GM19239 (cell line): ENCODE measurements at regions not wholly inside any gene's neighbourhood (a gene's known extent, or its start where the extent isn't known, plus 50 kb on each side); places are given as distances from the start of the nearest gene placed in this dataset.
"Not testable (repeated sequence)": the region's sequence is repeated elsewhere in the genome, so short reads cannot be mapped to it uniquely, and the experiment has no call there.

Experiments
- DNase-seq: peaks from one replicate; pipeline ENCODE4 v3.0.0; 2011; ENCODE audit warnings: low spot score; ENCODE audit not compliant: insufficient read length
- FAIRE-seq: peaks from 2 replicates; lab custom pipeline; 2011; peaks lifted over from hg19 to GRCh38; lab: Jason Lieb, UNC

GRCh38 chrX:65838674-65839073 lies 171.2 kb downstream of the MSN start:
- DNase-seq, result no peak
- FAIRE-seq, result no peak

GRCh38 chrX:65837875-65838549 lies 170.6 kb downstream of the MSN start:
- FAIRE-seq, result no peak

GRCh38 chrX:65831268-65831667 lies 163.8 kb downstream of the MSN start:
- no peak for DNase-seq
- peak; percentile 48 for FAIRE-seq

More at GRCh38 chrX:65837875-65838549, 170.6 kb downstream of the MSN start:
- DNase-seq, result no peak

- no peak for DNase-seq
- FAIRE-seq, result no peak
Measured at GRCh38 chrX:65828599-65828998, 161.1 kb downstream of the MSN start.

- FAIRE-seq, DNase-seq: not testable (repeated sequence)
Measured at GRCh38 chrX:65825226-65825625, 157.8 kb downstream of the MSN start.

- FAIRE-seq (peak; percentile 84), DNase-seq (no peak)
Measured at GRCh38 chrX:65821721-65822496, 154.5 kb downstream of the MSN start.

GRCh38 chrX:65819983-65820382 lies 152.5 kb downstream of the MSN start:
- not testable (repeated sequence) for DNase-seq, FAIRE-seq

GRCh38 chrX:65813245-65813644 lies 145.8 kb downstream of the MSN start:
- DNase-seq (no peak), FAIRE-seq (no peak)

- DNase-seq, result no peak
- peak; percentile 21 for FAIRE-seq
Measured at GRCh38 chrX:65811558-65812228, 144.2 kb downstream of the MSN start.
